Activated naive CD8-positive, alpha-beta T cell treated with anti-CD3 and anti-CD28 coated beads, Interleukin-2, amount 50 U/mL, for 24 hours (primary cell): ENCODE measurements at regions not wholly inside any gene's neighbourhood (a gene's known extent, or its start where the extent isn't known, plus 50 kb on each side); places are given as distances from the start of the nearest gene placed in this dataset.

Experiments used
- ATAC-seq: fragments of 150-1000 bp; cut with Tn5 transposase; one replicate; pipeline ENCODE4 v1.10.0; 2021
- DNase-seq: peaks from one replicate; pipeline ENCODE4 v3.0.0; 2021
- H3K27ac Mint-ChIP-seq: one replicate; pipeline ENCODE4 v1.8.0; 2021; ENCODE audit warnings: mild to moderate bottlenecking, mixed read lengths
- H3K27me3 Mint-ChIP-seq: one replicate; pipeline ENCODE4 v1.8.0; 2021; ENCODE audit warnings: mixed read lengths
- H3K36me3 Mint-ChIP-seq: one replicate; pipeline ENCODE4 v1.8.0; 2021; ENCODE audit warnings: low read depth, mixed read lengths
- H3K4me1 Mint-ChIP-seq: one replicate; pipeline ENCODE4 v1.8.0; 2021; ENCODE audit warnings: mixed read lengths
- H3K4me3 Mint-ChIP-seq: one replicate; pipeline ENCODE4 v1.8.0; 2021; ENCODE audit warnings: mild to moderate bottlenecking, moderate library complexity, mixed read lengths
- H3K9me3 Mint-ChIP-seq: one replicate; pipeline ENCODE4 v1.8.0; 2021; ENCODE audit warnings: mixed read lengths

DNA sequence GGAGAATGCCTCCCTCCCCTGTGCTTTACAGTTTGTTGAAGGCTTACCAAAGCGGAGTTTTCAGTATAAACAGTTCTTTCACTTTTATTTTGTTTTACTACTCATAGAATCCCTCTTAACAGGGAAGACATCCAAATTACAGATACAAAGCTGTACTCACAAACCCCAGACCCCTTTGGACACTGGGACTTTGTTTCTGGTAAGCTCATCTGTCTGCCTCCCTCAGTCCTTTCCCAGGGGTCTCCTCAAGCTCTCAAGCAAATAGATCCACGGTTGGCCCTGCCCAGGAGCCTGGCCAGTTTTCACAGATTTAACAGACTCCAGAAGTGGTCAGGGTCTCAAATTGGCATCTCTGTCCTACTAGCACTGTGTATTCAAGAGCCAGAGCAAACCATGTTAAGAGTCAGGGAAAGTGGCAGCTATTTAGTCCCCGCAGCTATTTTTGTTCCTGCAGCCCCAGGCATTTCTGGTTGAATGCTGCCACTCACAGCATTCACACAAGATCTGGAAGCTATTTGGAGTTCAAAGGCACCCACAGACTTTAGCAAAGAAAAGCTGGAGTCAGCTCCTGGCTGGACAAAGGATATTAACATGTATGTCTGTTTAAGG lies 54.2 kb downstream of the TMEM100 start:
- DNase-seq, result no peak
- Mint-ChIP-seq H3K36me3 (no peaks in the 10 kb centered on the region), H3K27ac (no peak overlapping the region), H3K4me3 (no peak overlapping the region), H3K9me3 (no peaks in the 10 kb centered on the region), H3K27me3 (peaks cover 12% of the 10 kb centered on the region), H3K4me1 (peaks cover 9% of the 10 kb centered on the region)
- ATAC-seq, result no peak

DNA sequence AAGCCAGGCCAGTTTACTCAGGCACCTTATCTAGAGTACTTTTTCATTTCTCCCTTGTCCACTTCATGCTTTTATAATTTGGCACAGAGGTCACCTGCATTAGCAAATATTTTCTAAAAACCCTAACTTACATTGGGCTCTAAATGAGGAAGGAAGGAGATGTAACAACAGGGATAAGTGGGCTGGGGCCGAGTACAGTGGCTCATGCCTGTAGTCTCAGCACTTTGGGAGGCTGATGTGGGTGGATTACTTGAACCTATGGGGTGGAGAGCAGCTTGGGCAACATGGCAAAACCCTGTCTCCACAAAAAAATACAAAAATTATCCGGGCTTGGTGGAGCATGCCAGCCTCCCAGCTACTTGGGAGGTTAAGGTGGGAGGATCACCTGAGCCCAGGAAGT lies 55.9 kb downstream of the TMEM100 start:
- no peak overlapping the region for H3K4me3 Mint-ChIP-seq
- DNase-seq (no peak), ATAC-seq (no peak)
- no peaks in the 10 kb centered on the region for H3K9me3 Mint-ChIP-seq
- H3K27ac Mint-ChIP-seq, result no peak overlapping the region
- H3K27me3 Mint-ChIP-seq, result peaks cover 14% of the 10 kb centered on the region
- no peaks in the 10 kb centered on the region for H3K4me1 Mint-ChIP-seq
- no peaks in the 10 kb centered on the region for H3K36me3 Mint-ChIP-seq

DNA sequence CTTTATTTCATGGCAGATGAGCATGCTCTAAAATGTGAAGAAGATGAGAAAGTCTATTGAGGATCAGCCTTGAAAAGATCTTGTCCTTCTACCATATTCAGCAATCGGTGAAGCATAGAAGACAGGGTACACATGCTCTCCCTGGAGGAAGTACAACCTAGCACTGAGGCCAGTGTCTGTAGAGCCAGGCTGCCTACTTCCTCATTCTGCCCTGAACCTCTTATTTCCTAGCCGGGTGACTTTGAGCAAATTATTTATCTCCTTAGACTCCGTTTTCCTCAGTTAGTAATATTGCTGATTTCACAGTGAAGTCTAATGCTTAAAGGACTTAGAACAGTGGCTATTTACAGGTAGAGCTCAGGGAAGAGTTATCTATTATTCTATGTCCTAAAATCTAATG lies 58.4 kb downstream of the TMEM100 start:
- ATAC-seq (peak; percentile 40), DNase-seq (no peak)
- Mint-ChIP-seq H3K4me1 (no peaks in the 10 kb centered on the region), H3K27ac (no peak overlapping the region), H3K36me3 (no peaks in the 10 kb centered on the region), H3K4me3 (no peak overlapping the region), H3K27me3 (peaks cover 14% of the 10 kb centered on the region), H3K9me3 (no peaks in the 10 kb centered on the region)

DNA sequence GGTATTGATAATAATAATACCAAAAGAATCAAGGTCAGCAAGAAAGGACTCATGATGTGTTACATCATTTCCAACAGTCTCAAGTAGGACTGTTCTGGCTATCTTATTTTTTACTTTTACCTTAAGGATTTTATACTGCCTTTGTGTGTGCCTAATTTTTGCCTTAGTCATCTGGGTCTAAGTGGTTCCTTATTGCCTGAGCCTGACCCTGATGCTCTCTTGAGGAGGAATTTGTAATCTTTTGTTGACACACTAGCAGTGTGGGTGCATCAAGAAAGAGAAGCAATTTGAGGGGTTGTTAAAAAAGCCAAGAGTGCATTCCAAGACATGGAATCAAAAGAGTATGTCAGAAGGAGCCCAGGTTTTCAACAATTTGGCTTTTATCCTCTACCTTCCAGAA lies 59.3 kb downstream of the TMEM100 start:
- Mint-ChIP-seq H3K27ac (no peak overlapping the region), H3K27me3 (peaks cover 7% of the 10 kb centered on the region)

DNA sequence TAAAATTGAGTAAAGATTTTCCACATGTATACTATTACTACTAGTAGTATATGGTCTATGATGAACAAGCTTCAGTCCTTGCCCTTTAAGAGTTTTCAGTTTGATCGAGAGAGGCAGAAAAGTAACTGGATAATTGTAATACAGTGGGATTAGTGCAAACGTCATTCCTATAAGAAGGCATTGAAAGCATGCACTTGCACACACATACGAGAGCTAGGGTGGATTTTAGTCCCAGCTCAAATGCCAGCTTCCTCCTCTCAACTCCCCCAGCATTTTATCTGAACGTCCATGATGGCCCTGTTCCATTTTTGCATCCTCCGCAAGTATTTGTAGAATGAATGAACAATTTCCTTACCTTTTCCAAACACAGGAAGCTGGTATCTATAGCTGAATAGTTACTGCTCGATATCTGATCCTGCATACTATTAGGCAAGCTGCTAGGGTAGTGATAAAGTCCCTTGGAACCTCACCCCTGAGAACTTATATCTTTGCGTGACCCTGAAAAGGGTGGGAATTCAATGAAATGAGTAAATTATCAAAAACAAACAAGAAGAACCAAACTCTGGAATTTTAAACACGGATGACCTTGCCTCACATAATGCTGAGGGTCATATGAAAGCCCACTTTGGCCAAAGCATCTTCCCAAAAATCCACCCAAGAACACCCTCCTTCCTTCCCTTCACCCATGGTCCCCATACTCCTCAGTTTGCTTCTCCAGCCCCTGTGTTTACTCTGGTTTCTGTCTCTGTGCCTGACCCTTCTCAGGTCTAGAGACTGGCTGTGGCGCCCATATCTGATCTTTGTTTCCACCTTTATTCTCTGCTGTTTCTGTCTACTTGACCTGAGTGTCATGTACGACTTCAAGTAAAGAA lies 60.5 kb downstream of the TMEM100 start:
- ATAC-seq (no peak), DNase-seq (no peak)
- Mint-ChIP-seq H3K9me3 (no peaks in the 10 kb centered on the region), H3K27ac (no peak overlapping the region), H3K4me1 (no peaks in the 10 kb centered on the region), H3K27me3 (peaks cover 6% of the 10 kb centered on the region), H3K4me3 (no peak overlapping the region), H3K36me3 (no peaks in the 10 kb centered on the region)

More for the DNA sequence above, 59.3 kb downstream of the TMEM100 start:
- Mint-ChIP-seq H3K36me3 (no peaks in the 10 kb centered on the region), H3K4me3 (no peak overlapping the region), H3K4me1 (no peaks in the 10 kb centered on the region), H3K9me3 (no peaks in the 10 kb centered on the region)
- DNase-seq, result no peak
- ATAC-seq, result no peak

DNA sequence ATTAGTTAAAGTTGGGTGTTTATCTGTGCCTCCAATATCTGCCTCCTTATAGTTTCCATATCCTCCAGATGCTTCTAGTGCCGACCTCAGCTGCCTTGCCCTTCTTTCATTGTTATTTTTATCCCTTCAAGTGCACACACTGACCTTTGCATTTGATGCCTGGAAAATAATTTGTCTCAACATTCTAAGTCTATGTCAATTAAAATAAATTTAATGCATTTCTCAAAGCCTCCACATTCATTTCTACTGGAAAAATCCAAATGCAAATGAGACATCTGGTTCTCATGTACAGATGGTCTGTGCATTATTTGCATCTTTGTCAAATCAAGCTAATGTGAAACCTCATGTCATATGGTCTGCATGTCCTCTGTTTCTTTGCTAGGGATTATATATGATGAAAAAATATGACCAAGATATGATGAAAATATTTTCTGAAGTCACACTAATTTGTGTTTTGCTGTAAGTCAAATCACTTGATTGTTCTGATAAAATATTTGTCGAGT lies 61.4 kb downstream of the TMEM100 start:
- Mint-ChIP-seq H3K4me1 (no peaks in the 10 kb centered on the region), H3K27ac (no peak overlapping the region), H3K4me3 (no peak overlapping the region), H3K36me3 (no peaks in the 10 kb centered on the region), H3K27me3 (peaks cover 9% of the 10 kb centered on the region), H3K9me3 (no peaks in the 10 kb centered on the region)
- ATAC-seq (no peak), DNase-seq (no peak)

DNA sequence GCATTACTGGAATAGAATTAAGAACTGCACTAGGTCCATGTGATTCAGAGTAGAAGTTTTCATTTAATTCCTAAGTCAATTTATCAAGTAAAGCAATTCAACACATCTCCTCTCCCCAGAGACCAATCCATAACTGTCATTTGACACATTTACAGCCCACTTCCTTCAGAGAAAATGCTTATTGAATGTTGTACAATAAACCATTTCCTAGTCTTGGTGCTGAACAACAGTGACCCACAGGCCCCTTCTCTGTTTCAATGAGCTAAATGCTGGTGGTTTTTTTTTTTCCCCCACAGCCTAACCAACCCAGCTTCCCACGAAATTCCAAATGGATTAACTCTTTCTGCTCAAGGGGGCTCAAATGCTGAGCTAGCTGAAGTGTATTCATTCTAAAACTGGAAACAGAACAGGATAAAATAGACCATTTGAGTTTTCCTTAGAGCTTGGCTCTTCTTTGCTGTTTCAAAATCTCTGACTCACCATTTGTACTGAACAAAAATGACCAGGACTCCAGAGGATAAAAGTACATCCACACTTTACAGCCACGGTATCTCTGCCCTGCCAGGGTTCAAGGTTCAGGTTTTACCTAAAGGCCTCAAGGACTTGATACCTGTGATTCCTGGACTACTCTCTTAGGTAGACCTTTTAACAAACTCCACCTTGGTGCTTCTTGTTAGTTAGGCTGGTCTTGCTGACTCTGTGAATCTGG lies 62.3 kb downstream of the TMEM100 start:
- ATAC-seq (no peak), DNase-seq (no peak)
- Mint-ChIP-seq H3K4me3 (no peak overlapping the region), H3K27ac (no peak overlapping the region), H3K27me3 (peaks cover 7% of the 10 kb centered on the region), H3K9me3 (no peaks in the 10 kb centered on the region), H3K4me1 (no peaks in the 10 kb centered on the region), H3K36me3 (no peaks in the 10 kb centered on the region)

DNA sequence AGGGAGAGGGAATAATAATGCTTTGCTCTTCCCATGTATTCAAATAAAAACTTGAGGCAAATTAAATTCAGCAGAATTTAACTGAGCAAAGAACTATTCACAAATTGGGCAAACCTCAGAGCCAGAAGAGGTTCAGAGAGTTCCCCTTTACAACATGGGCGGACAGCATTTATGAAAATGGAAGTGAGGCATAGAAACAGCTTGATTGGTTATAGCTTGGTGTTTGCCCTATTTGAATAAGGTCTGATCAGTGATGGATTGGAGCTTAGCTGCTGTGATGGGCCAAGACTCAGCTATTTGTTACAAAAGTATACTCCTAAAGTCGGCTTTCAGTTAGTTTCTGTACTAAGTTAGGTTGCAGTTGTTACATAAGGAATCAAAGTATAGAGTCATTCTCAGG lies 63.0 kb downstream of the TMEM100 start:
- DNase-seq (no peak), ATAC-seq (no peak)
- Mint-ChIP-seq H3K27me3 (peaks cover 7% of the 10 kb centered on the region), H3K36me3 (no peaks in the 10 kb centered on the region), H3K27ac (no peak overlapping the region), H3K9me3 (no peaks in the 10 kb centered on the region), H3K4me1 (no peaks in the 10 kb centered on the region), H3K4me3 (no peak overlapping the region)

DNA sequence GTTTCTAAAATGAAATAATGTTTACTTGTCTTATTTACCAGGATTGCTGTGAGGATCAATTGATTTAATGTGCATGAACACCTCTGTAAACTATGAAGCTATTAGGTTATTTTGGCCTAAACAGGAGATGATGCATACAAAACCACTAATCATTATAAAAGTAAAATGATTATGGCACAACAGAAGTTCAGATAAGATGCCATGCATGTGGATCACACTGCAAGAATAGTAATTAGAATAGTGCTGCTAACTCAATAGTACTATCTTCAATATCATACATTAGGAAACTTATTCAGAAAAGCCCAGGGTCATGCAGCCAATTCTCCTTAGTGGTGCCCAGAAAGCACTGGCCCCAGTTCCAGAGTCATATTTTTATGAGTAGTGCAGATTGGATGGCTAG lies 66.9 kb downstream of the TMEM100 start:
- no peak for DNase-seq
- Mint-ChIP-seq H3K4me3 (no peak overlapping the region), H3K36me3 (no peaks in the 10 kb centered on the region), H3K27ac (no peak overlapping the region), H3K27me3 (peaks cover 5% of the 10 kb centered on the region), H3K4me1 (no peaks in the 10 kb centered on the region), H3K9me3 (no peaks in the 10 kb centered on the region)
- no peak for ATAC-seq

DNA sequence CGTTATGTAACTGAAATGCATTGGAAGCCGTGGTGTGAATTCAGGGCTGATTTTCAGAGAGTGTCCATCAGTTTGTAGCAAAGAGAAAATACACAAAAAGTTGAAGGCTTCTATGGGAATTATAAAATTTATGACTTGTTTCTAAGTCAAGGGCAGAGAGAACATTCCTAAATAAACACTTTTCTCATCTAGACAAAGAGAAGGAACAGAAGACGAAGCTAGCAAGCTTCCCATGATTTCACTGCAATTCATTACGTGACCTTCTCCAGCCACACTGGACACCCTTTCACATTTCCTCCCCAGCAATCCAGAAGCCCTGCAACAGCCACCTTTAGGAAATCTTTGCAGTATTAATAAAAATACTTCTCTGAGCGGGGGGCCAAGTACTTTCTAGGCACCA lies 67.8 kb downstream of the TMEM100 start:
- ATAC-seq (no peak), DNase-seq (no peak)
- Mint-ChIP-seq H3K9me3 (no peaks in the 10 kb centered on the region), H3K27ac (no peak overlapping the region), H3K27me3 (peaks cover 7% of the 10 kb centered on the region), H3K4me1 (no peaks in the 10 kb centered on the region), H3K4me3 (no peak overlapping the region), H3K36me3 (no peaks in the 10 kb centered on the region)

DNA sequence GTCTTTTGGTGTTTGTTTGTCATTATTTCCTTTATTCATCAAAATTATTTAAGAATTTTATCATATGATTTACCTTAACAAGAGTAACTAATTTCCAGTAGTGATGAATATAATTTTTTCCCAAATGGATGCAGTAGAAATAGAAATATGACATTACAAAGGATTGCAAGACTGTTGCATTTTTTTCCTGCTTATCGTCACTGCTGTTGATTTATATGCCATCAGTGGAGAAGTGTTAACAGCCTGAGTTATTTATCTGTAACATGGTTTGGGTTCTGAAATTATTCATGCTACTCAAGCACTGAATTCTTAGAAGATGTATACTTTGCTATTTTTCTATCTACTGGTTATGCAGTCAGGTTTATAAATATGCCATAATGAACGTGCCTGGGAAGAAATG lies 68.6 kb downstream of the TMEM100 start:
- no peak for DNase-seq
- Mint-ChIP-seq H3K27me3 (peaks cover 7% of the 10 kb centered on the region), H3K4me1 (no peaks in the 10 kb centered on the region), H3K4me3 (no peak overlapping the region), H3K36me3 (no peaks in the 10 kb centered on the region), H3K27ac (no peak overlapping the region), H3K9me3 (no peaks in the 10 kb centered on the region)
- ATAC-seq, result no peak

DNA sequence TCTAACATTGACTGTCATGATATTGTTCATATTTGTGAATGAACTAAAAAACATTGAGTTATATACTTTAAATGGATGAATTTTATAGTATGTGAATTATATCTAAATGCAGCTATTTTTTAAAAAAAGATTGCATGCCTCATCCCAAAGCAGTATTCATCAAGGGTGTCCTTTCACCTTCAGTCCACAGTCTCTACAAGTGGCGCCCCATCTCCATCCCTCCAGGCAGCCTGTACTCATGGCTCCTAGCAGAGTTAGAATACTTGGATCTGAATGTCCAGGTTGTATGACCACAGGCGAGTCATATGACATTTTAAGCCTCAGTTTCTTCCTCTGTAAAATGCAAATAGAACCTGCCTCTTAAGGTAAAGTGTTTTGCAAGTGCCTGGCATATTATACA lies 69.8 kb downstream of the TMEM100 start:
- ATAC-seq (no peak), DNase-seq (no peak)
- Mint-ChIP-seq H3K9me3 (no peaks in the 10 kb centered on the region), H3K27ac (no peak overlapping the region), H3K4me1 (no peaks in the 10 kb centered on the region), H3K36me3 (no peaks in the 10 kb centered on the region), H3K4me3 (no peak overlapping the region), H3K27me3 (peaks cover 10% of the 10 kb centered on the region)

DNA sequence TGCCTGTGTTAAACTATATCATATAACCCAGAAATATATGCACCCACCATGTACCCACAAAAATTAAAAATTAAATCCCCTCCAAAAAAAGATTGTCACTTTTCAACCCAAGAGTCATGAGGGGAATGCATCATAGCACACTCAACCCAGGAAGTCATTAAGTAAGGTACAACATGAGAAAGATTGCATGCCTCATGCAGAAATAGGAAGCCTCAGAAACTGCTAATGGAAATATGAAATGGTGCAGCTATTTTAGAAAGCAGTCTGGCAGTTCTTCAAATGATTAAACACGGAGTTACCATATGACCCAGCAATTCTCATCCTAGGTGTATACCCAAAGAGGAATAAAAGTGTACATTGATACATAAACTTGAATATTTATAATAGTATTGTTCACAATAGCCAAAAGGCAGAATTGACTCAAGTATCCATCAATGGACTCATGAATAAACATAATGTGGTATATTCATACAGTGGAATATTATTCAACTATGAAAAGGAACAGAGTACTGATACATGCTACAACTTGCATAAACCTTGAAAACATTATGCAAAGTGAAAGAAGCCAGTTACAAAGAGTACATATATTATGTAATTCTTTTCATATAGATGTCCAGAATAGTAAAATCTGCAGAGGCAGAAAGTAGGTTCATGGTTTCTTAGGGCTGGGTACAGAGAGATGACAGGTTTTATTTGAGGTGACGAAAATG lies 70.4 kb downstream of the TMEM100 start:
- H3K4me1 Mint-ChIP-seq, result no peaks in the 10 kb centered on the region
- ATAC-seq (no peak), DNase-seq (no peak)
- H3K27me3 Mint-ChIP-seq, result peaks cover 10% of the 10 kb centered on the region
- H3K36me3 Mint-ChIP-seq, result no peaks in the 10 kb centered on the region
- no peak overlapping the region for H3K4me3 Mint-ChIP-seq
- no peak overlapping the region for H3K27ac Mint-ChIP-seq
- no peaks in the 10 kb centered on the region for H3K9me3 Mint-ChIP-seq

DNA sequence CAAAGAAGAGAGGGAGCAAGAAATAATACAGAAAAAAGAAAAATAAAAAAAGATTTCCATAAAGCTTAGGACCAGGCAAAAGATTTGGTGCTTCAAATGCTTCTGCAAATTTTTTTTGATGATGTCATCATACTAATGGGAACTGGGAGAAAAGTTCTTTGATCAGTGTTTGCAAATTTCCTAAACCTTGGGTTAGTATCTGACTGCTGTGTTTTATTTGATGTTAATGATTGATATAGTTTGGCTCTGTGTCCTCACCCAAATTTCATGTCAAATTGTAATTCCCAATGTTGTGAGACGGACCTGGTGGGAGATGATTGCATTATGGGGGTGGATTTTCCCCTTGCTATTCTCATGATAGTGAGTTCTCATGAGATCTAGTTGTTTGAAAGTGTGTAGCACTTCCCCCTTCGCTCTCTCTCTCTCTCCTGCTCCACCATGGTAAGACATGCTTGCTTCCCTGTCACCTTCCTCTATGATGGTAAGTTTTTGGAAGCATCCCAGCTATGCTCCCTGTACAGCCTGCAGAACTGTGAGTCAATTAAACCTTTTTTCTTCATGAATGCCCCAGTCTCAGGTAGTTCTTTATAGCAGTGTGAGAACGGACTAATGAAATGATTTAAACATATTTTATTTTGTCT lies 72.6 kb downstream of the TMEM100 start:
- H3K27me3 Mint-ChIP-seq, result peaks cover 8% of the 10 kb centered on the region
- no peaks in the 10 kb centered on the region for H3K9me3 Mint-ChIP-seq
- no peak overlapping the region for H3K4me3 Mint-ChIP-seq
- no peak for DNase-seq
- no peaks in the 10 kb centered on the region for H3K4me1 Mint-ChIP-seq
- no peak overlapping the region for H3K27ac Mint-ChIP-seq
- no peaks in the 10 kb centered on the region for H3K36me3 Mint-ChIP-seq
- ATAC-seq, result no peak
